ENCODE measurements at regions not wholly inside any gene's neighbourhood (a gene's known extent, or its start where the extent isn't known, plus 50 kb on each side); places are given as distances from the start of the nearest gene placed in this dataset.
"Not testable (repeated sequence)": the region's sequence is repeated elsewhere in the genome, so short reads cannot be mapped to it uniquely, and the experiment has no call there.

DNA sequence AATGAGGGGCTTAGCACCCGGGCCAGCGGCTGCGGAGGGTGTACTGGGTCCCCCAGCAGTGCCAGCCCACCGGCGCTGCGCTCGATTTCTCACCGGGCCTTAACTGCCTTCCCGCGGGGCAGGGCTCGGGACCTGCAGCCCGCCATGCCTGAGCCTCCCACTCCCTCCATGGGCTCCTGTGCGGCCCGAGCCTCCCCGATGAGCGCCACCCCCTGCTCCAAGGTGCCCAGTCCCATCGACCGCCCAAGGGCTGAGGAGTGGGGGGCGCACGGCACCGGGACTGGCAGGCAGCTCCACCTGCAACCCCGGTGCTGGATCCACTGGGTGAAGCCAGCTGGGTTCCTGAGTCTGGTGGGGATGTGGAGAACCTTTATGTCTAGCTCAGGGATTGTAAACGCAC, 85.0 kb upstream of the TSC22D2 start:
- H3K27ac ChIP-seq (ENCODE audit: low read depth in 1 of 2, low read length in 2 of 2); H3K4me3 ChIP-seq (ENCODE audit: low read length in 2 of 2); H3K9me3 ChIP-seq (ENCODE audit: control insufficient read depth, low read length); H3K27me3 ChIP-seq (ENCODE audit: control insufficient read depth in 1 of 2, insufficient read depth in 2 of 2, low read length in 1 of 2); DNase-seq; H3K36me3 ChIP-seq (ENCODE audit: control insufficient read depth in 1 of 2, insufficient read depth in 2 of 2, low read length in 1 of 2); ATAC-seq (ENCODE audit: low FRiP score); H3K4me1 ChIP-seq (ENCODE audit: control insufficient read depth in 1 of 2, insufficient read depth in 2 of 2, low read length in 2 of 2); intact Hi-C loops (cut with DNase I): not testable (repeated sequence)
- WGBS, 2 donors = 98% methylated on average over 15 to 23 of the region's 23 CpGs

DNA sequence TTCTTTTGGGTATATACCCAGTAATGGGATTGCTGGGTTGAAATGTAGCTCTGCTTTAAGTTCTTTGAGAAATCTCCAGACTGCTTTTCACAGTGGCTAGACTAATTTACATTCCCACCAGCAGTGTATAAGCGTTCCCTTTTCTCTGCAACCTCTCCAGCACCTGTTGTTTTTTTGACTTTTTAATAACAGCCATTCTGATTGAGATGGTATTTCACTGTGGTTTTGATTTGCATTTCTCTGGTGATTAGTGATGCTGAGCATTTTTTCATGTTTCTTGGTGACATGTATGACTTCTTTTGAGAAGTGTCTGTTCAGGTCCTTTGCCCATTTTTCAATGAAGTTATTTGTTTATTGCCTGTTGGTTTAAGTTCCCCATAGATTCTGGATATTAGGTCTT, 87.1 kb upstream of the TSC22D2 start:
- H3K27me3 ChIP-seq (ENCODE audit: control insufficient read depth in 1 of 2, insufficient read depth in 2 of 2, low read length in 1 of 2); H3K9me3 ChIP-seq (ENCODE audit: control insufficient read depth, low read length); H3K27ac ChIP-seq (ENCODE audit: low read depth in 1 of 2, low read length in 2 of 2); H3K36me3 ChIP-seq (ENCODE audit: control insufficient read depth in 1 of 2, insufficient read depth in 2 of 2, low read length in 1 of 2); ATAC-seq (ENCODE audit: low FRiP score); intact Hi-C loops (cut with DNase I); DNase-seq; H3K4me3 ChIP-seq (ENCODE audit: low read length in 2 of 2); H3K4me1 ChIP-seq (ENCODE audit: control insufficient read depth in 1 of 2, insufficient read depth in 2 of 2, low read length in 2 of 2): not testable (repeated sequence)
- 0 to 75% methylated on average over 1 of the region's 1 CpG for WGBS, 2 donors

DNA sequence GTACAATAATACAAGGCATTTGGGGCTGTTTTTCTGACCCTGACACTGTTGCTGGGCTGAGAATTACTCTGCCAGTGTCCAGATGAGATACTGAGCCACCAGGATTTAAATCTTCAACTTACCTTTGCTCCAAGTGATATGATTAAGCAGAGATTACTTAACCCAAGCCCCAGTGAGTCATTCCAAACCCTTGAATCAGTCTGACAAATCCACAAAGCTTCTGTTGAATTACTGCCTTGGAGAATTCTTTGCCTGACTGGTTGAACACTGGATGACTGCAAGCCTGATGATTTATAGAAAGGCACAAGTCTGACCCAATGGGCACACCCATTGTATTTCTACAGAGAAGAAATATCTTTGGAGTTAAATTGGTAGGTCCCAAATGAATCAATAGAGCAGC, 88.2 kb upstream of the TSC22D2 start:
- Histone ChIP-seq H3K36me3 (ENCODE audit: control insufficient read depth in 1 of 2, insufficient read depth in 2 of 2, low read length in 1 of 2) (no peaks in the 10 kb centered on the region), H3K9me3 (ENCODE audit: control insufficient read depth, low read length) (no peaks in the 10 kb centered on the region), H3K4me3 (ENCODE audit: low read length in 2 of 2) (no peak overlapping the region), H3K27me3 (ENCODE audit: control insufficient read depth in 1 of 2, insufficient read depth in 2 of 2, low read length in 1 of 2) (no peaks in the 10 kb centered on the region), H3K27ac (ENCODE audit: low read depth in 1 of 2, low read length in 2 of 2) (no peak overlapping the region), H3K4me1 (ENCODE audit: control insufficient read depth in 1 of 2, insufficient read depth in 2 of 2, low read length in 2 of 2) (peaks cover 0 to 1% of the 10 kb centered on the region in 2 donors)
- DNase-seq (no peak), ATAC-seq (ENCODE audit: low FRiP score) (no peak)
- intact Hi-C loops (cut with DNase I) = no loop called here

DNA sequence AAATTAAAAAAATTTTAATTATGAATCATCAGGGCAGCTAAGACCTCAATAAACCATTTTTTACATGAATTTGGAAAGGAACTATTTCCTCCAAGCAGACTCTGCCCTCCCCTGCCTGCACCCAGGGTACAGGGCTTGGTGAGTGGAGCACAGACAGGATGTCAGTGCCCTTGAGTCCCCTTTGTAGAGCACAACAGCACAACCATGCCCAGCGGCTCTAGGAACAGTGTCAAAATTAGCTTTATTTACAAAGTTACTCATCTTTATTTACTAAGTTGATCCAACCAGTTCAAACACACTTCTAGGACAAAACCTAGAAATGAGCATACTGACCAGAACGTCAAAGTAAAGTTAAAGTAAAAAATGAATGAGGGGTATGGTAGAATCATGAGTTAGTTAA, 90.6 kb upstream of the TSC22D2 start:
- peaks cover 0 to 1% of the 10 kb centered on the region in 2 donors for H3K4me1 ChIP-seq (ENCODE audit: control insufficient read depth in 1 of 2, insufficient read depth in 2 of 2, low read length in 2 of 2)
- H3K4me3 ChIP-seq (ENCODE audit: low read length in 2 of 2) = no peak overlapping the region
- ATAC-seq (ENCODE audit: low FRiP score) (no peak), DNase-seq (no peak)
- H3K27ac ChIP-seq (ENCODE audit: low read depth in 1 of 2, low read length in 2 of 2) = no peak overlapping the region
- no peaks in the 10 kb centered on the region for H3K36me3 ChIP-seq (ENCODE audit: control insufficient read depth in 1 of 2, insufficient read depth in 2 of 2, low read length in 1 of 2)
- 91% methylated on average over 2 of the region's 2 CpGs for WGBS, 2 donors
- intact Hi-C loops (cut with DNase I) = no loop called here
- H3K9me3 ChIP-seq (ENCODE audit: control insufficient read depth, low read length) = no peaks in the 10 kb centered on the region
- no peaks in the 10 kb centered on the region for H3K27me3 ChIP-seq (ENCODE audit: control insufficient read depth in 1 of 2, insufficient read depth in 2 of 2, low read length in 1 of 2)

DNA sequence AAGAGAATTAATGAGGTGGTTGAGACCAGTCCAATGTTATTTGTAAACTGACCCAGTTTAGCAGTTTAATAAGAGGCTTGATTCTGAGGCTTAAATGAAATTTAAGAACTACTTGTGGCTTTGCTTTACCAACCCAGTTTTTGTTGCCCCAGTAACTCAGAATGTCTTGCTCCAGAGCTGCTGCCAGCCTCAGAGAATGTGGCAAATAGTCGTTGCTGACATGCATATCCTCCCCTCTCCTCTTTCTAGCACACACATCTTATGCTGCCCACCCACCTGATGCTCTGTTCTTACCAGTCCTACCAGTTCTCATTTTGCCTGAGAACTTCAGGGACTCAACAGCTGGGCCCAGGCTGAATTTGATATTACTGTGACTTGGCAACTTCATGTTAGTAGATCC, 92.4 kb upstream of the TSC22D2 start:
- Histone ChIP-seq H3K36me3 (ENCODE audit: control insufficient read depth in 1 of 2, insufficient read depth in 2 of 2, low read length in 1 of 2) (no peaks in the 10 kb centered on the region), H3K9me3 (ENCODE audit: control insufficient read depth, low read length) (no peaks in the 10 kb centered on the region), H3K4me1 (ENCODE audit: control insufficient read depth in 1 of 2, insufficient read depth in 2 of 2, low read length in 2 of 2) (peaks cover 0 to 1% of the 10 kb centered on the region in 2 donors), H3K27ac (ENCODE audit: low read depth in 1 of 2, low read length in 2 of 2) (no peak overlapping the region), H3K4me3 (ENCODE audit: low read length in 2 of 2) (no peak overlapping the region), H3K27me3 (ENCODE audit: control insufficient read depth in 1 of 2, insufficient read depth in 2 of 2, low read length in 1 of 2) (no peaks in the 10 kb centered on the region)
- intact Hi-C loops (cut with DNase I) = no loop called here
- 48 to 50% methylated on average over 1 of the region's 1 CpG for WGBS, 2 donors
- ATAC-seq (ENCODE audit: low FRiP score) = no peak
- no peak for DNase-seq

DNA sequence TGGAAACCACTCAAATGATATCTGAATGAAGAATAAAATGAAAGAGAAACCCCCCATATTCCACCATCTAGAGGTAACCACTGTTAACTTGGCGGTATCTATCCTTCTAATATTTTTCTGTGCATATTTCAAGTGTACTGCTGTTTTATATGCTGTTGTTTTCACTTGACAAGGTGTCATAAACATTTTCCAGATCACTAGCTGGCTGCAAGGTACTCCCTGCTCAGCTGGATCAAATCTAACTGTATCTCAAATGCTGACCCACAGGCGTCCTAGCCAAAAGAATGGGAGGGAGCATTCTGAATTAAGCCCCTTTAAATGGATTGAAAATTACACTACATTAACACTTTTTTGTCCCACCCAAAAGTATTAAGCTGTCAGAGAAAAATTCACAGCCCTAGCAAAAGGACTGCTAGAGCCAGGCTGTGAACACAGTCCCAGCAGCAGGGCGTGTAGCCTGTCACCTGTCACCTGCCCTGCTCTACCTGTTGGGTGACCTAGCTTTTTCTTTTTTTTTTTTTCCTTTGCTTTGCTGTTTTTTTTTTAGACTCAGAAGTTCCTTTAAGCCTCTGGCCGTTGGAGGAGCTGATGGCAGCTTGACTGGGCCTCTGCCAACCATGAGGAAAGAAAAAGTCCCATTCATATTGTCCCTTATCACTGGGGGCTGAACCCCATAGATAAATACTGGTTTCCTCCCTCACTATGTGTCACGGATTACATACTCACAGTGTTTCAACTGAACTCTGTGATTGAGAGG, 93.7 kb upstream of the TSC22D2 start:
- no peak for ATAC-seq (ENCODE audit: low FRiP score)
- intact Hi-C loops (cut with DNase I) = no loop called here
- 58 to 65% methylated on average over 5 of the region's 5 CpGs for WGBS, 2 donors

DNA sequence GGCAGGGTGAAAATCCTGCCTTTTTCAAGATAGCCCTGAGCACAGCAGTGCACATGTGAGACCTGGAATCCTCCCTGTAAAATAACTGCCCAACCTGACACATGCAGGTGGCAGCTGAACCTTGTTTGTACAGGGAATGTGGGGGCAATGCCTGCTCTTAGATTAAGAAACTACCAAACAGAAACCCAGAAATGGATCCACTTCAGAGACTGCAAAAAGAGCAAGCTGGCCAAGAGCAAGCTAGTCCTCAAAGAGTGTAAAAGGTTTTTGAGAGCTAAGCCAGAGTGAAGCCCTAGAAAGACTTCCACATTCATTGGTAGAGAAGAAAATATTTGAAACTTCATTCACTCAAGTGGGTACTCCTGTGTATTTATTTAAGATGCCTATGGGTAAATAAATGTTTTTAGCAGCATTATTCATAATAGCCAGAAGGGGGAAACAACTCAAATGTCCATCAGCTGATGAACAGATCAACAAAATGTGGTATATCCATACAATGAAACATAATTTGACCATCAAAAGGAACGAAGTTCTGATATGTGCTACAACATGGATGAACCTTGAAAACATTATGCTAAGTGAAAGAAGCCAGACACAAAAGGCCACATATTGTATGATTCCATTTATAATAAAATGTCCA, 96.0 kb upstream of the TSC22D2 start:
- H3K4me3 ChIP-seq (ENCODE audit: low read length in 2 of 2) = no peak overlapping the region
- intact Hi-C loops (cut with DNase I) = no loop called here
- no peaks in the 10 kb centered on the region for H3K9me3 ChIP-seq (ENCODE audit: control insufficient read depth, low read length)
- ATAC-seq (ENCODE audit: low FRiP score) (no peak), DNase-seq (no peak)
- H3K27ac ChIP-seq (ENCODE audit: low read depth in 1 of 2, low read length in 2 of 2) = no peak overlapping the region
- H3K27me3 ChIP-seq (ENCODE audit: control insufficient read depth in 1 of 2, insufficient read depth in 2 of 2, low read length in 1 of 2) = no peaks in the 10 kb centered on the region
- 94 to 95% methylated on average over 1 of the region's 1 CpG for WGBS, 2 donors
- no peaks in the 10 kb centered on the region for H3K36me3 ChIP-seq (ENCODE audit: control insufficient read depth in 1 of 2, insufficient read depth in 2 of 2, low read length in 1 of 2)
- peaks cover 0 to 4% of the 10 kb centered on the region in 2 donors for H3K4me1 ChIP-seq (ENCODE audit: control insufficient read depth in 1 of 2, insufficient read depth in 2 of 2, low read length in 2 of 2)

More for the DNA sequence above, 93.7 kb upstream of the TSC22D2 start:
- Histone ChIP-seq H3K27ac (ENCODE audit: low read depth in 1 of 2, low read length in 2 of 2) (no peak overlapping the region), H3K36me3 (ENCODE audit: control insufficient read depth in 1 of 2, insufficient read depth in 2 of 2, low read length in 1 of 2) (no peaks in the 10 kb centered on the region), H3K9me3 (ENCODE audit: control insufficient read depth, low read length) (no peaks in the 10 kb centered on the region), H3K4me1 (ENCODE audit: control insufficient read depth in 1 of 2, insufficient read depth in 2 of 2, low read length in 2 of 2) (no peaks in the 10 kb centered on the region), H3K27me3 (ENCODE audit: control insufficient read depth in 1 of 2, insufficient read depth in 2 of 2, low read length in 1 of 2) (no peaks in the 10 kb centered on the region), H3K4me3 (ENCODE audit: low read length in 2 of 2) (no peak overlapping the region)
- no peak for DNase-seq

DNA sequence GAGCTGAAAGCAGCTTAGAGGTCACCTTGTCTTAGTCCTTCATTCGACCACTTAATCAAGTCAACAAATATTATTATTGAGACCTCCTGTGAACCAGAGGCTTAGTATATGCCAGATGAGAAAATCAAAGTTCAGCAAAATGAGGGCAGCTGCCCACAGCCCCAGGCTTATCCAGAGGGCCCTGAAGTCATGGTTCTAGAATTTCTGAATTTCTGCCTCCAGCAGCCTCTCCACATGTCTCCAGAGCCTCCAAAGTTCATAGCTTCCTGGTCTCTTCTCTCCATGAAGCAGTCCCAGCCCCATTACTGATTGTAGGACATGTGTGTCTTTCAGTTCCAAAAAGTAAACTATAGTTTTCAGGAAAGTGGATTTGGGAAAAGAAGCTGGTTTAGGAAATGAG, 96.9 kb upstream of the TSC22D2 start:
- Histone ChIP-seq H3K4me3 (ENCODE audit: low read length in 2 of 2) (no peak overlapping the region), H3K9me3 (ENCODE audit: control insufficient read depth, low read length) (no peaks in the 10 kb centered on the region), H3K4me1 (ENCODE audit: control insufficient read depth in 1 of 2, insufficient read depth in 2 of 2, low read length in 2 of 2) (peaks cover 0 to 4% of the 10 kb centered on the region in 2 donors), H3K27ac (ENCODE audit: low read depth in 1 of 2, low read length in 2 of 2) (no peak overlapping the region), H3K36me3 (ENCODE audit: control insufficient read depth in 1 of 2, insufficient read depth in 2 of 2, low read length in 1 of 2) (no peaks in the 10 kb centered on the region), H3K27me3 (ENCODE audit: control insufficient read depth in 1 of 2, insufficient read depth in 2 of 2, low read length in 1 of 2) (no peaks in the 10 kb centered on the region)
- intact Hi-C loops (cut with DNase I) = no loop called here
- DNase-seq (no peak), ATAC-seq (ENCODE audit: low FRiP score) (no peak)
- 83 to 91% methylated on average over 1 of the region's 1 CpG for WGBS, 2 donors

DNA sequence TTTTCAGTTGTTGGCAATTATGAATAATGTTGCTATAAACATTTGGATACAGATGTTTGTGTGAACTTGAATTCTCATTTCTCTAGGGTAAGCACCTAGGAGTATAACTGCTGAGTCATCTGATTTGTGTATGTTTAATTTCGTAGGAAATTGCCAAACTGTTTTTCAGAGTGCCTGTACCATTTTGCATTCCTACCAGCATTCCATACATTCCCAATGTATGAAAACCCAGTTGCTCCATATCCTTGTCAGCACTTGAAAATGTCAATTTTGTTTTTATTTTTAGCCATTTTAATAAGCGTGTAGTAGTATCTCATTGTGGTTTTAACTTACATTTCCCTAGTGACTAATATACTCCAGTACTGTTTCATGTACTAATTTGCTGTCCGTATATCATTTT, 98.5 kb upstream of the TSC22D2 start:
- no peak for ATAC-seq (ENCODE audit: low FRiP score)
- intact Hi-C loops (cut with DNase I) = no loop called here
- 92 to 93% methylated on average over 3 of the region's 3 CpGs for WGBS, 2 donors

More for the DNA sequence above, 98.5 kb upstream of the TSC22D2 start:
- Histone ChIP-seq H3K27me3 (ENCODE audit: control insufficient read depth in 1 of 2, insufficient read depth in 2 of 2, low read length in 1 of 2) (no peaks in the 10 kb centered on the region), H3K4me3 (ENCODE audit: low read length in 2 of 2) (no peak overlapping the region), H3K36me3 (ENCODE audit: control insufficient read depth in 1 of 2, insufficient read depth in 2 of 2, low read length in 1 of 2) (no peaks in the 10 kb centered on the region), H3K4me1 (ENCODE audit: control insufficient read depth in 1 of 2, insufficient read depth in 2 of 2, low read length in 2 of 2) (peaks cover 0 to 4% of the 10 kb centered on the region in 2 donors), H3K27ac (ENCODE audit: low read depth in 1 of 2, low read length in 2 of 2) (no peak overlapping the region), H3K9me3 (ENCODE audit: control insufficient read depth, low read length) (no peaks in the 10 kb centered on the region)
- DNase-seq = no peak
